ENCODE measurements at regions not wholly inside any gene's neighbourhood (a gene's known extent, or its start where the extent isn't known, plus 50 kb on each side); places are given as distances from the start of the nearest gene placed in this dataset.
"Not testable (repeated sequence)": the region's sequence is repeated elsewhere in the genome, so short reads cannot be mapped to it uniquely, and the experiment has no call there.

GRCh38 chr12:97714107-97714563, 251.5 kb downstream of the RMST start:
- no peak for DNase-seq

GRCh38 chr12:97716356-97716755, 253.8 kb downstream of the RMST start:
- no peak for DNase-seq

GRCh38 chr12:97723801-97724200, 261.2 kb downstream of the RMST start:
- DNase-seq: not testable (repeated sequence)

GRCh38 chr12:97745406-97746101, 282.9 kb downstream of the RMST start:
- DNase-seq: no peak

- DNase-seq: no peak
Observed at GRCh38 chr12:97748298-97748697, 285.7 kb downstream of the RMST start.

GRCh38 chr12:97751704-97752103, 289.1 kb downstream of the RMST start:
- no peak for DNase-seq

GRCh38 chr12:97752129-97752528, 289.5 kb downstream of the RMST start:
- no peak for DNase-seq

GRCh38 chr12:97753332-97753731, 290.7 kb downstream of the RMST start:
- no peak for DNase-seq

GRCh38 chr12:97754306-97754705, 291.7 kb downstream of the RMST start:
- no peak for DNase-seq

- no peak for DNase-seq
Observed at GRCh38 chr12:97756066-97756666, 293.6 kb downstream of the RMST start.

GRCh38 chr12:97756741-97757140, 294.1 kb downstream of the RMST start:
- DNase-seq: no peak

GRCh38 chr12:97757481-97758193, 295.0 kb downstream of the RMST start:
- DNase-seq: no peak

GRCh38 chr12:97758194-97758501, 295.5 kb downstream of the RMST start:
- DNase-seq: no peak

GRCh38 chr12:97758586-97758985, 296.0 kb downstream of the RMST start:
- DNase-seq: no peak

- no peak for DNase-seq
Observed at GRCh38 chr12:97760601-97761000, 298.0 kb downstream of the RMST start.

- DNase-seq: no peak
Observed at GRCh38 chr12:97763113-97763512, 300.5 kb downstream of the RMST start.

- no peak for DNase-seq
Observed at GRCh38 chr12:97764700-97765099, 302.1 kb downstream of the RMST start.

- DNase-seq: no peak
Observed at GRCh38 chr12:97767347-97767746, 304.7 kb downstream of the RMST start.

GRCh38 chr12:97778111-97778510, 315.5 kb downstream of the RMST start:
- no peak for DNase-seq

GRCh38 chr12:97781342-97781741, 318.7 kb downstream of the RMST start:
- no peak for DNase-seq

- no peak for DNase-seq
Observed at GRCh38 chr12:97784904-97785303, 322.3 kb downstream of the RMST start.

- DNase-seq: no peak
Observed at GRCh38 chr12:97790281-97790680, 327.7 kb downstream of the RMST start.

GRCh38 chr12:97797473-97797872, 334.9 kb downstream of the RMST start:
- no peak for DNase-seq

- no peak for DNase-seq
Observed at GRCh38 chr12:97800561-97800960, 338.0 kb downstream of the RMST start.
